Activated CD8-positive, alpha-beta T cell treated with anti-CD3 and anti-CD28 coated beads for 36 hours (primary cell): ENCODE measurements at regions not wholly inside any gene's neighbourhood (a gene's known extent, or its start where the extent isn't known, plus 50 kb on each side); places are given as distances from the start of the nearest gene placed in this dataset.

Source experiments
- ATAC-seq: fragments of 200-7000 bp; cut with Tn5 transposase; one replicate; pipeline ENCODE4 v1.10.0; 2021; ENCODE audit warnings: mild to moderate bottlenecking, moderate library complexity
- CTCF ChIA-PET: fragments of 350-600 bp; sonication (Branson Sonifier 250); formaldehyde crosslinking; loops from one replicate; lab custom pipeline; 2021; ENCODE audit warnings: antibody characterized with exemption; lab: Charles Lee
- POLR2A ChIA-PET: fragments of 350-600 bp; sonication (Branson Sonifier 250); formaldehyde crosslinking; loops from one replicate; lab custom pipeline; 2021; ENCODE audit warnings: antibody characterized with exemption; lab: Charles Lee
- DNase-seq: peaks from one replicate; pipeline ENCODE4 v3.0.0-alpha.2; 2020
- H3K27ac Mint-ChIP-seq: one replicate; pipeline ENCODE4 v1.8.0; 2021; ENCODE audit warnings: mild to moderate bottlenecking, mixed read lengths
- H3K27me3 Mint-ChIP-seq: one replicate; pipeline ENCODE4 v1.8.0; 2021; ENCODE audit warnings: mixed read lengths
- H3K36me3 Mint-ChIP-seq: one replicate; pipeline ENCODE4 v1.8.0; 2021; ENCODE audit warnings: low read depth, mixed read lengths
- H3K4me1 Mint-ChIP-seq: one replicate; pipeline ENCODE4 v1.8.0; 2021; ENCODE audit warnings: low read depth, mixed read lengths
- H3K4me3 Mint-ChIP-seq: one replicate; pipeline ENCODE4 v1.8.0; 2021; ENCODE audit warnings: mild to moderate bottlenecking, moderate library complexity, mixed read lengths
- H3K9me3 Mint-ChIP-seq: one replicate; pipeline ENCODE4 v1.8.0; 2021; ENCODE audit warnings: mixed read lengths
- CTCF ChIP-seq: fragments of 200-600 bp; IDR thresholded peaks from one replicate; pipeline ENCODE4 v1.8.0; 2022; ENCODE audit warnings: antibody characterized with exemption, mild to moderate bottlenecking
- intact Hi-C: fragments of 100-400 bp; cut with micrococcal nuclease; formaldehyde crosslinking; loops from one replicate; pipeline ENCODE4 v1.10.0; 2022

GRCh38 chr14:85156319-85156718, 373.6 kb upstream of the FLRT2 start:
- H3K36me3 Mint-ChIP-seq, result no peaks in the 10 kb centered on the region
- no peak for TF ChIP-seq CTCF
- ChIA-PET CTCF (no interaction called here), POLR2A (no interaction called here)
- ATAC-seq (no peak), DNase-seq (no peak)
- H3K27me3 Mint-ChIP-seq, result no peaks in the 10 kb centered on the region
- H3K4me1 Mint-ChIP-seq, result no peaks in the 10 kb centered on the region
- H3K4me3 Mint-ChIP-seq, result no peak overlapping the region
- no peak overlapping the region for H3K27ac Mint-ChIP-seq
- H3K9me3 Mint-ChIP-seq, result peaks cover 8% of the 10 kb centered on the region
- intact Hi-C loops, result no loop called here

GRCh38 chr14:85159726-85160125, 370.2 kb upstream of the FLRT2 start:
- no peak for ATAC-seq
- TF ChIP-seq CTCF, result no peak
- no peaks in the 10 kb centered on the region for H3K36me3 Mint-ChIP-seq
- intact Hi-C loops, result no loop called here
- H3K4me3 Mint-ChIP-seq, result no peak overlapping the region
- peaks cover 10% of the 10 kb centered on the region for H3K9me3 Mint-ChIP-seq
- ChIA-PET POLR2A (no interaction called here), CTCF (no interaction called here)
- no peaks in the 10 kb centered on the region for H3K27me3 Mint-ChIP-seq
- no peak overlapping the region for H3K27ac Mint-ChIP-seq
- H3K4me1 Mint-ChIP-seq, result no peaks in the 10 kb centered on the region
- DNase-seq, result no peak

- Mint-ChIP-seq H3K9me3 (peaks cover 6% of the 10 kb centered on the region), H3K4me3 (no peak overlapping the region), H3K4me1 (no peaks in the 10 kb centered on the region), H3K27ac (no peak overlapping the region), H3K36me3 (no peaks in the 10 kb centered on the region), H3K27me3 (no peaks in the 10 kb centered on the region)
- intact Hi-C loops, result no loop called here
- CTCF ChIA-PET, result no interaction called here
- ATAC-seq (no peak), DNase-seq (no peak)
- no peak for TF ChIP-seq CTCF
- POLR2A ChIA-PET, result no interaction called here
Measured at GRCh38 chr14:85165094-85165493, 364.9 kb upstream of the FLRT2 start.

- Mint-ChIP-seq H3K27me3 (no peaks in the 10 kb centered on the region), H3K4me1 (no peaks in the 10 kb centered on the region), H3K9me3 (peaks cover 6% of the 10 kb centered on the region), H3K27ac (no peak overlapping the region), H3K4me3 (no peak overlapping the region), H3K36me3 (no peaks in the 10 kb centered on the region)
- intact Hi-C loops, result no loop called here
- ChIA-PET CTCF (no interaction called here), POLR2A (no interaction called here)
- ATAC-seq (no peak), DNase-seq (no peak)
- TF ChIP-seq CTCF, result no peak
Measured at GRCh38 chr14:85169381-85169780, 360.6 kb upstream of the FLRT2 start.

- intact Hi-C loops, result no loop called here
- H3K9me3 Mint-ChIP-seq, result peaks cover 6% of the 10 kb centered on the region
- no peaks in the 10 kb centered on the region for H3K36me3 Mint-ChIP-seq
- ATAC-seq, result no peak
- no peak overlapping the region for H3K27ac Mint-ChIP-seq
- no peak for TF ChIP-seq CTCF
- no peak overlapping the region for H3K4me3 Mint-ChIP-seq
- ChIA-PET CTCF (no interaction called here), POLR2A (no interaction called here)
- no peak for DNase-seq
- H3K4me1 Mint-ChIP-seq, result no peaks in the 10 kb centered on the region
- H3K27me3 Mint-ChIP-seq, result no peaks in the 10 kb centered on the region
Measured at GRCh38 chr14:85172290-85172689, 357.7 kb upstream of the FLRT2 start.
